HepG2 (cell line): ENCODE measurements at regions not wholly inside any gene's neighbourhood (a gene's known extent, or its start where the extent isn't known, plus 50 kb on each side); places are given as distances from the start of the nearest gene placed in this dataset.

Experiments
- ESRRA ChIP-seq: sonication (generic); formaldehyde crosslinking; IDR thresholded peaks from 2 replicates; pipeline ENCODE4 v1.5.1; 2020; ENCODE audit warnings: mild to moderate bottlenecking, low read depth, missing genetic modification reagents
- ETV6 ChIP-seq: sonication (generic); formaldehyde crosslinking; conservative IDR thresholded peaks from 2 replicates; pipeline ENCODE4 v1.4.0; 2020; ENCODE audit warnings: missing genetic modification reagents
- FOXA1 ChIP-seq, 2 experiments: fragments of 450-650 bp in 1 of 2; sonication (generic) in 1 of 2; formaldehyde crosslinking in 1 of 2; IDR thresholded peaks; 2 replicates each; pipeline versions ENCODE4 v1.4.0 to v1.6.1; 2016 to 2020; ENCODE audit warnings: missing genetic modification reagents in 1 of 2
- GTF3A ChIP-seq: sonication (generic); formaldehyde crosslinking; conservative IDR thresholded peaks from 2 replicates; pipeline ENCODE4 v1.4.0; 2020; ENCODE audit warnings: mild to moderate bottlenecking, missing genetic modification reagents
- KDM2A ChIP-seq: sonication (generic); formaldehyde crosslinking; IDR thresholded peaks from 2 replicates; pipeline ENCODE4 v1.4.0; 2020; ENCODE audit warnings: low read depth, missing genetic modification reagents, borderline replicate concordance
- MED1 ChIP-seq: sonication (generic); formaldehyde crosslinking; IDR thresholded peaks from 2 replicates; pipeline ENCODE4 v1.4.0; 2020; ENCODE audit warnings: missing genetic modification reagents
- NFYC ChIP-seq: IDR thresholded peaks from 2 replicates; pipeline ENCODE4 v1.6.1; 2016; ENCODE audit warnings: missing genetic modification reagents, missing compliant biosample characterization
- PCBP1 ChIP-seq: fragments of 200-400 bp; formaldehyde crosslinking; IDR thresholded peaks from 2 replicates; pipeline ENCODE4 v1.6.1; 2017; ENCODE audit warnings: mild to moderate bottlenecking, low read depth, low read length, borderline replicate concordance
- REXO4 ChIP-seq: sonication (generic); formaldehyde crosslinking; IDR thresholded peaks from 2 replicates; pipeline ENCODE4 v1.8.0; 2022; ENCODE audit warnings: missing genetic modification reagents, mild to moderate bottlenecking, borderline replicate concordance
- SOX6 ChIP-seq, 2 experiments: fragments of 450-650 bp in 1 of 2; sonication (generic) in 1 of 2; formaldehyde crosslinking in 1 of 2; IDR thresholded peaks; 2 replicates each; pipeline versions ENCODE4 v1.4.0 to v1.6.1; 2017 to 2020; ENCODE audit warnings: antibody characterized with exemption in 1 of 2, mild to moderate bottlenecking in 1 of 2, missing genetic modification reagents in 1 of 2
- ZBTB7B ChIP-seq: sonication (generic); formaldehyde crosslinking; IDR thresholded peaks from 2 replicates; pipeline ENCODE4 v1.4.0; 2020; ENCODE audit warnings: missing genetic modification reagents
- ZFY ChIP-seq: sonication (generic); formaldehyde crosslinking; IDR thresholded peaks from 2 replicates; pipeline ENCODE4 v1.4.0; 2020; ENCODE audit warnings: missing genetic modification reagents
- ZNF143 ChIP-seq: sonication (generic); formaldehyde crosslinking; IDR thresholded peaks from 2 replicates; pipeline ENCODE4 v1.4.0; 2020; ENCODE audit warnings: missing genetic modification reagents
- ZNF496 ChIP-seq: sonication (generic); formaldehyde crosslinking; IDR thresholded peaks from 2 replicates; pipeline ENCODE4 v1.8.1; 2023; ENCODE audit warnings: mild to moderate bottlenecking, moderate library complexity, missing genetic modification reagents; ENCODE audit not compliant: insufficient replicate concordance
- ZNF552 ChIP-seq: sonication (generic); formaldehyde crosslinking; IDR thresholded peaks from 2 replicates; pipeline ENCODE4 v1.9.0; 2022; ENCODE audit warnings: missing genetic modification reagents, mild to moderate bottlenecking, borderline replicate concordance
- ZNF557 ChIP-seq: sonication (generic); formaldehyde crosslinking; IDR thresholded peaks from 2 replicates; pipeline ENCODE4 v1.4.0; 2020; ENCODE audit warnings: missing genetic modification reagents
- ZNF558 ChIP-seq: sonication (generic); formaldehyde crosslinking; IDR thresholded peaks from 2 replicates; pipeline ENCODE4 v1.9.0; 2022; ENCODE audit warnings: mild to moderate bottlenecking, missing genetic modification reagents, borderline replicate concordance
- ZNF724P ChIP-seq: sonication (generic); formaldehyde crosslinking; IDR thresholded peaks from 2 replicates; pipeline ENCODE4 v1.8.0; 2022; ENCODE audit warnings: missing genetic modification reagents, borderline replicate concordance
- ZNF784 ChIP-seq: sonication (generic); formaldehyde crosslinking; IDR thresholded peaks from 2 replicates; pipeline ENCODE4 v1.5.1; 2020; ENCODE audit warnings: missing genetic modification reagents, mild to moderate bottlenecking, borderline replicate concordance
- ZSCAN29 ChIP-seq: sonication (generic); formaldehyde crosslinking; conservative IDR thresholded peaks from 2 replicates; pipeline ENCODE4 v1.4.0; 2020; ENCODE audit warnings: mild to moderate bottlenecking, missing genetic modification reagents
- ZZZ3 ChIP-seq: sonication (generic); formaldehyde crosslinking; IDR thresholded peaks from 2 replicates; pipeline ENCODE4 v1.4.0; 2020; ENCODE audit warnings: missing genetic modification reagents, mild to moderate bottlenecking, borderline replicate concordance
- TF ChIP-seq, protein P1 (sequence below): IDR thresholded peaks from 2 replicates; pipeline ENCODE4 v1.6.1; 2016; ENCODE audit warnings: low read depth, missing genetic modification reagents, missing compliant biosample characterization
- TF ChIP-seq, protein P2 (sequence below): sonication (generic); formaldehyde crosslinking; IDR thresholded peaks from 2 replicates; pipeline ENCODE4 v1.5.0; 2020; ENCODE audit warnings: missing genetic modification reagents

DNA sequence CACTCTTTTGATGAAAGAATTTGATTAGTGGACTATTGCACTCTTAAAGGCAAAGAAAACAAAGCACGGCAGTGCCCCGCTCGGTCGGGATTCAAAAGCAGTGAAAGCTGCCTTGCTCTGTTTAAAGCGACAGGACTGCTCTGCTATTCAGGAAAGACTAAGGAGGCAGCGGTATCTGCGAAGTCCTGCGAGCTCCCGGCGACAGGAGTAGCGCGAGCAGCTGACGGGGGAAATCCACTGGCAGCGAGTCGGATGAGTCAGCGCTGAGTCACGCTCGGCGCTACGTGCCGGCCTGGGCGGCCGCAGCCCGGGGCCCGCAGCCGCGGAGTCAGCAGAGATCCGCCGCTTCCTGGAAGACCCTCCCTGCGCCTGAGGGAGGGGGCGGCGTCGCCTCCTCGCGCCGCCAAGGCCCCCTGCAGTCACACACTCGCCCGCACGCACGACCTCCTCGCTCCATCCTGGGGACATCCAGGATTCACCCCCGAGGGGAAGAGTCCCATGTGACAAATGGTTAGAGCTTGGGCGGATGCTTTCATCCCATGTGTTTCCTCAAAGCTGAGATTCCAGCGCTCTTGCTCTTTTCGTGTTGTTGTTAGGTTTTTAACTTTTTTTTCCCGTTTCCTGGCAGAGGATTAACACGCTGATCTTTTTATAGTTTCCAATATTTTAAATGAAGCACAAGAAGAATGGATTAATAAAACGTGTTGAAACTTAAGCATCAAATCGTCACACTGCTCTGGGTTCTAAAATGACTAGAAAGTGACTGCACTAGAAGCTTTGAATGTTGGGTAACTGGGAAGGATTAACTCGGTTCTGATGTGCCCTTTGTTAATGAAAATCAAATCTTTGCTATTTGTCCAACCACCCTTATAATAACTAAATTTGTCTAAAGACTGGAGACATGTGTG is 102.5 kb downstream of the ARRDC3 start (continued):
- no peak for TF ChIP-seq ESRRA (CRISPR knock-in tag)
- TF ChIP-seq ZNF784 (CRISPR knock-in tag), result peak; percentile 63; the same call in 1 of the 2 replicates
- no peak for TF ChIP-seq GTF3A (CRISPR knock-in tag)
- TF ChIP-seq ZNF558, result no peak; the same call in 1 of the 2 replicates
- TF ChIP-seq, protein P1, sequence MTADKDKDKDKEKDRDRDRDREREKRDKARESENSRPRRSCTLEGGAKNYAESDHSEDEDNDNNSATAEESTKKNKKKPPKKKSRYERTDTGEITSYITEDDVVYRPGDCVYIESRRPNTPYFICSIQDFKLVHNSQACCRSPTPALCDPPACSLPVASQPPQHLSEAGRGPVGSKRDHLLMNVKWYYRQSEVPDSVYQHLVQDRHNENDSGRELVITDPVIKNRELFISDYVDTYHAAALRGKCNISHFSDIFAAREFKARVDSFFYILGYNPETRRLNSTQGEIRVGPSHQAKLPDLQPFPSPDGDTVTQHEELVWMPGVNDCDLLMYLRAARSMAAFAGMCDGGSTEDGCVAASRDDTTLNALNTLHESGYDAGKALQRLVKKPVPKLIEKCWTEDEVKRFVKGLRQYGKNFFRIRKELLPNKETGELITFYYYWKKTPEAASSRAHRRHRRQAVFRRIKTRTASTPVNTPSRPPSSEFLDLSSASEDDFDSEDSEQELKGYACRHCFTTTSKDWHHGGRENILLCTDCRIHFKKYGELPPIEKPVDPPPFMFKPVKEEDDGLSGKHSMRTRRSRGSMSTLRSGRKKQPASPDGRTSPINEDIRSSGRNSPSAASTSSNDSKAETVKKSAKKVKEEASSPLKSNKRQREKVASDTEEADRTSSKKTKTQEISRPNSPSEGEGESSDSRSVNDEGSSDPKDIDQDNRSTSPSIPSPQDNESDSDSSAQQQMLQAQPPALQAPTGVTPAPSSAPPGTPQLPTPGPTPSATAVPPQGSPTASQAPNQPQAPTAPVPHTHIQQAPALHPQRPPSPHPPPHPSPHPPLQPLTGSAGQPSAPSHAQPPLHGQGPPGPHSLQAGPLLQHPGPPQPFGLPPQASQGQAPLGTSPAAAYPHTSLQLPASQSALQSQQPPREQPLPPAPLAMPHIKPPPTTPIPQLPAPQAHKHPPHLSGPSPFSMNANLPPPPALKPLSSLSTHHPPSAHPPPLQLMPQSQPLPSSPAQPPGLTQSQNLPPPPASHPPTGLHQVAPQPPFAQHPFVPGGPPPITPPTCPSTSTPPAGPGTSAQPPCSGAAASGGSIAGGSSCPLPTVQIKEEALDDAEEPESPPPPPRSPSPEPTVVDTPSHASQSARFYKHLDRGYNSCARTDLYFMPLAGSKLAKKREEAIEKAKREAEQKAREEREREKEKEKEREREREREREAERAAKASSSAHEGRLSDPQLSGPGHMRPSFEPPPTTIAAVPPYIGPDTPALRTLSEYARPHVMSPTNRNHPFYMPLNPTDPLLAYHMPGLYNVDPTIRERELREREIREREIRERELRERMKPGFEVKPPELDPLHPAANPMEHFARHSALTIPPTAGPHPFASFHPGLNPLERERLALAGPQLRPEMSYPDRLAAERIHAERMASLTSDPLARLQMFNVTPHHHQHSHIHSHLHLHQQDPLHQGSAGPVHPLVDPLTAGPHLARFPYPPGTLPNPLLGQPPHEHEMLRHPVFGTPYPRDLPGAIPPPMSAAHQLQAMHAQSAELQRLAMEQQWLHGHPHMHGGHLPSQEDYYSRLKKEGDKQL (CRISPR knock-in tag), result peak; percentile 13; the same call in 1 of the 2 replicates
- TF ChIP-seq, protein P2, sequence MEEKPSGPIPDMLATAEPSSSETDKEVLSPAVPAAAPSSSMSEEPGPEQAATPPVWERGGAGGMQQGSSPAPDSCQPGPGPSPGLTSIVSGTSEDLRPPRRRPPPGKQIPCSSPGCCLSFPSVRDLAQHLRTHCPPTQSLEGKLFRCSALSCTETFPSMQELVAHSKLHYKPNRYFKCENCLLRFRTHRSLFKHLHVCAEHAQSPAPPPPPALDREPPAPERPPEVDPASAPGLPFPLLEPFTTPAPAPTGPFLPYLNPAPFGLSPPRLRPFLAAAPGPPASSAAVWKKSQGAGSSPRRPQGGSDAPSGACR, result peak; percentile 88; the same call in 1 of the 2 replicates
- TF ChIP-seq SOX6 (IDR thresholded peaks at IDR 0.05), result no peak
- peak; percentile 66; the same call in 1 of the 2 replicates for TF ChIP-seq SOX6 (CRISPR knock-in tag; IDR thresholded peaks at IDR 0.05)
- no peak for TF ChIP-seq ZNF143 (CRISPR knock-in tag)
- peak; percentile 86 for TF ChIP-seq ZBTB7B (CRISPR knock-in tag)
- TF ChIP-seq ETV6 (CRISPR knock-in tag), result no peak
- no peak; the same call in 1 of the 2 replicates for TF ChIP-seq ZZZ3 (CRISPR knock-in tag)
- TF ChIP-seq FOXA1 (IDR thresholded peaks at IDR 0.05), result no peak
- TF ChIP-seq FOXA1 (CRISPR knock-in tag; IDR thresholded peaks at IDR 0.05), result no peak
- peak; percentile 63 for TF ChIP-seq ZFY (CRISPR knock-in tag)
- peak; percentile 69; the same call in 1 of the 2 replicates for TF ChIP-seq ZNF552 (CRISPR knock-in tag)
- TF ChIP-seq ZNF496 (CRISPR knock-in tag), result no peak
- no peak for TF ChIP-seq REXO4 (CRISPR knock-in tag)
- TF ChIP-seq NFYC (CRISPR knock-in tag), result no peak
- TF ChIP-seq ZNF557 (CRISPR knock-in tag), result no peak
- TF ChIP-seq MED1 (CRISPR knock-in tag), result peak; percentile 96
- no peak for TF ChIP-seq PCBP1
- peak; percentile 86; the same call in 1 of the 2 replicates for TF ChIP-seq KDM2A (CRISPR knock-in tag)
- no peak; the same call in 1 of the 2 replicates for TF ChIP-seq ZSCAN29 (CRISPR knock-in tag)
- TF ChIP-seq ZNF724P (CRISPR knock-in tag), result no peak
